Prostate gland (tissue), 2 donors: ENCODE measurements at regions not wholly inside any gene's neighbourhood (a gene's known extent, or its start where the extent isn't known, plus 50 kb on each side); places are given as distances from the start of the nearest gene placed in this dataset.

Experiments used
- DNase-seq: peaks from one replicate; pipeline ENCODE4 v3.0.0-alpha.2; 2019; ENCODE audit warnings: low spot score
- H3K27ac ChIP-seq, 2 donors: fragments of 200-600 bp; sonication (generic); 2 replicates each; pipeline ENCODE4 v1.5.1; 2017 to 2019
- H3K27me3 ChIP-seq: fragments of 200-600 bp; sonication (generic); replicated peaks from 2 replicates; pipeline ENCODE4 v1.5.1; 2019; ENCODE audit not compliant: insufficient read depth
- H3K36me3 ChIP-seq, 2 donors: fragments of 200-600 bp; sonication (generic); 1 replicate in 1 of 2; 2 replicates in 1 of 2; pipeline versions ENCODE4 v1.5.1 to v1.8.1; 2017 to 2019
- H3K4me1 ChIP-seq: fragments of 200-600 bp; sonication (generic); replicated peaks from 2 replicates; pipeline ENCODE4 v1.5.1; 2019
- H3K4me3 ChIP-seq, 2 donors: fragments of 200-600 bp; sonication (generic); 2 replicates each; pipeline ENCODE4 v1.5.1; 2017 to 2019
- H3K9me3 ChIP-seq: fragments of 200-600 bp; sonication (generic); 2 replicates; pipeline ENCODE4 v1.5.1; 2017
- POLR2A ChIP-seq: fragments of 450-650 bp; IDR thresholded peaks from one replicate; pipeline ENCODE4 v1.6.1; 2016; ENCODE audit warnings: antibody characterized with exemption, mild to moderate bottlenecking
- POLR2AphosphoS5 ChIP-seq: sonication (generic); formaldehyde crosslinking; IDR thresholded peaks from one replicate; pipeline ENCODE4 v1.6.1; 2017; ENCODE audit warnings: antibody characterized with exemption
- WGBS: methylation state at CpG from one replicate; pipeline ENCODE4 v1.1.5; 2018; 5-methylcytosine and 5-hydroxymethylcytosine counted together
- intact Hi-C: fragments of 100-400 bp; cut with DNase I; formaldehyde crosslinking; loops from one replicate; pipeline ENCODE4 v1.14.2; 2022
- TF ChIP-seq, protein P1 (sequence below), 4 experiments: fragments of 200-600 bp in 2 of 4; fragments of 450-650 bp in 2 of 4; sonication (generic) in 2 of 4; IDR thresholded peaks; 1 replicate in 3 of 4; 2 replicates in 1 of 4; pipeline ENCODE4 v1.5.1; 2016 to 2019; ENCODE audit warnings: antibody characterized with exemption in 4 of 4, mild to moderate bottlenecking in 2 of 4, moderate library complexity in 2 of 4

DNA sequence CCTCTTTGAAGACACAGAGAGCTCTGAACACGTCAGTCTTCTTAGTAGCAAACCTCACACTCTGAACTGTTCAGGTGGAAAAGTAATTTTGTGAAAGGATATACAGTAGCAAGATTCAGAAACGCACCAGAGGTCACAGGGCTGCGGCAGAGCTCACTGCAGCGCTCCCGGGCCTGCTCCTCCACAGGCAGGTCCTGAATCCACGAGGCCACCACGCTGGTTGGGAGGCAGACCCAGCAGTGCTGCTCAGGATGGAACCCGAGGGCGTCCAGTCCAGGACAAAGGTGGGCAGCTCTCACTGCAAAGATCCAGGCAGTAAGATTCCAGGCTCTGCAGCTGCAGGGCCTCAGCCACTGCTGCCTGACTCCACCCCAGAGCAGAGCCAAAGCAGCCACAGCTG is 576.2 kb upstream of the SALL3 start:
- TF ChIP-seq, protein P1, sequence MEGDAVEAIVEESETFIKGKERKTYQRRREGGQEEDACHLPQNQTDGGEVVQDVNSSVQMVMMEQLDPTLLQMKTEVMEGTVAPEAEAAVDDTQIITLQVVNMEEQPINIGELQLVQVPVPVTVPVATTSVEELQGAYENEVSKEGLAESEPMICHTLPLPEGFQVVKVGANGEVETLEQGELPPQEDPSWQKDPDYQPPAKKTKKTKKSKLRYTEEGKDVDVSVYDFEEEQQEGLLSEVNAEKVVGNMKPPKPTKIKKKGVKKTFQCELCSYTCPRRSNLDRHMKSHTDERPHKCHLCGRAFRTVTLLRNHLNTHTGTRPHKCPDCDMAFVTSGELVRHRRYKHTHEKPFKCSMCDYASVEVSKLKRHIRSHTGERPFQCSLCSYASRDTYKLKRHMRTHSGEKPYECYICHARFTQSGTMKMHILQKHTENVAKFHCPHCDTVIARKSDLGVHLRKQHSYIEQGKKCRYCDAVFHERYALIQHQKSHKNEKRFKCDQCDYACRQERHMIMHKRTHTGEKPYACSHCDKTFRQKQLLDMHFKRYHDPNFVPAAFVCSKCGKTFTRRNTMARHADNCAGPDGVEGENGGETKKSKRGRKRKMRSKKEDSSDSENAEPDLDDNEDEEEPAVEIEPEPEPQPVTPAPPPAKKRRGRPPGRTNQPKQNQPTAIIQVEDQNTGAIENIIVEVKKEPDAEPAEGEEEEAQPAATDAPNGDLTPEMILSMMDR (IDR thresholded peaks at IDR 0.05) = no peak
- TF ChIP-seq POLR2A = no peak
- TF ChIP-seq POLR2AphosphoS5 = no peak
- WGBS = 79% methylated on average over 9 of the region's 9 CpGs
- Histone ChIP-seq H3K36me3 (no peaks in the 10 kb centered on the region), H3K27ac (no peak overlapping the region), H3K27me3 (no peaks in the 10 kb centered on the region), H3K9me3 (no peaks in the 10 kb centered on the region), H3K4me3 (no peak overlapping the region), H3K4me1 (peaks cover 4% of the 10 kb centered on the region)
- intact Hi-C loops = no loop called here
- no peak for DNase-seq

DNA sequence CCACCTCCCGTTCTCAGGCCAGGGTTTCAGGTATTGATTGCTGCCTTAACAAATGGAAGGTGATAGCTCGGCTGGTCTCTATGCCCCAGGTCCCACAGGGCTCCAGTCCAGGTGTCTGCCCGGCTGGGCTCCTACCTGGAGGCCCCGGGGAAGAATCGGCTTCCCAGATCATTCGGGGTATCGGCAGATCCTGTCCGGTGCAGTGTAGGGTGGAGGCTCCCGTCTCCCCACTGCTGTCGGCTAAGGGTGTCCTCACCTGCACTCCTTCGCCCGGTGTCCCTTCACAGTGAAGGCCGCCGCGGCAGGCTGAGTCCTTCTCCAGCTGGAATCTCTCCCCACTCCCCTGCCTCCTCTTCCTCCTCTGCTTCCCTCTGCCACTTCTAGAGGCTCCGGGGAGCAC is 573.9 kb upstream of the SALL3 start:
- 91% methylated on average over 16 of the region's 16 CpGs for WGBS
- Histone ChIP-seq H3K9me3 (no peaks in the 10 kb centered on the region), H3K27me3 (no peaks in the 10 kb centered on the region), H3K4me3 (no peak overlapping the region), H3K36me3 (no peaks in the 10 kb centered on the region), H3K4me1 (peaks cover 4% of the 10 kb centered on the region), H3K27ac (no peak overlapping the region)
- TF ChIP-seq, protein P1 (IDR thresholded peaks at IDR 0.05) = no peak
- TF ChIP-seq POLR2A (no peak), POLR2AphosphoS5 (no peak)
- intact Hi-C loops = no loop called here
- DNase-seq = no peak

DNA sequence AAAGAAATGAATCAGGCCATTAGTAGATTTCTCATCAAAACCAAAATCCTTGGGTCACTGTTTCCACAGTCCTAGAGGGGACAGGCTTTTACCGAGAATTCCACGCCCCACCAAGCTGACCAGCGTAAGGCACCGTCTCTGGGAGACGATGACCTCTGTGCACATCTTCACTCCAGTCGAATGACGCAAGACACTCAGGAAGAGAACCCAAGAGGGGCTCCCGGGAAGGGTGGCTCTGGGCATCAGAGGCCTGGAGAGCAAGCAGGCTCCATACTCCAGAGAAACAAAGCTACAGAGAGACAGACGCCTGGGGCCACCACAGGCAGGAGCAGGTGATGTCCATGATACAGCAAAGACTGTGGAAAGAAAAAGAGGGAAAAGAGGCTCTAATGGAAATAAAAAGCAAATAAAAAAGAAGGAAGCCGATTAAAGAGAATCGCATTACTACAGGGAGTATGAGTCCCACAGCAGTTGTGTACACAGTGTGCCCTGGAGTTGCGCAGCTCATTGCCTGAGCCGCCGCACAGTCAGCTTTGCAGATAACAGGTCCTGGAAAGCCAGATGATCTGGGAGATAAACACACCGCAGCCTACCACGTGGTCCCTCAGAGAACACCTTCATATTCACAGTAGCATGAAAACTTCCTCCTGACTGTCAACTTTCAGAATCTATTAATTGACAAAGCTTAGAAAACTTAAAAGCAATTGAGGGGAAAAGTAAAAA is 572.7 kb upstream of the SALL3 start:
- Histone ChIP-seq H3K36me3 (no peaks in the 10 kb centered on the region), H3K4me1 (peaks cover 4% of the 10 kb centered on the region), H3K27me3 (no peaks in the 10 kb centered on the region), H3K4me3 (peak overlapping the region in 1 of 2 donors; percentile 2), H3K9me3 (no peaks in the 10 kb centered on the region), H3K27ac (peak overlapping the region; percentile 61 to 66)
- intact Hi-C loops = no loop called here
- TF ChIP-seq POLR2A = no peak
- TF ChIP-seq, protein P1 (IDR thresholded peaks at IDR 0.05) = no peak
- peak; percentile 59 for TF ChIP-seq POLR2AphosphoS5
- peak; percentile 87 for DNase-seq
- 47% methylated on average over 16 of the region's 16 CpGs for WGBS

DNA sequence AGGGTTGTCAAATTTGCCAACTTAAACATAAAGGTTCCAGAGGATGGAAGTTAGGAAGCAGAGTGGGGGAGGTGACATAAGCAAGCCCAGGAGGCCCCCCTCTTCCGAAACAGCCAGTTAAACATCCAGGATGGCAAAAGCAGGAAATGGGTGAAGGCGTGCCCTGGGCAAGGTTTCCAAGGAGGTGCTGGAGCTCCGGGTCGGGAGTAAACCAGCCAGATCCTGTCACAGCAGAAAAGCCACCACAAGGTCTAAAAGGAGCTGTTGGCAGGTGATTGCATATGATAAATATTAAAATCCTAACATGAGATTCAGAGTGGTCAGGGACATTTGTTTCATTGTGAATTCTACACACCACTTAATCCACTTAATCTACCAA is 572.2 kb upstream of the SALL3 start:
- peak; percentile 85 for DNase-seq
- intact Hi-C loops = no loop called here
- peak overlapping the region; percentile 61 to 66 for H3K27ac ChIP-seq

More for the DNA sequence above, 572.2 kb upstream of the SALL3 start:
- TF ChIP-seq, protein P1 (IDR thresholded peaks at IDR 0.05) = peak in 1 of 4 experiments; percentile 3
- TF ChIP-seq POLR2A (no peak), POLR2AphosphoS5 (peak; percentile 60)
- peak overlapping the region in 1 of 2 donors; percentile 2 for H3K4me3 ChIP-seq
- H3K4me1 ChIP-seq = peaks cover 4% of the 10 kb centered on the region
- no peaks in the 10 kb centered on the region for H3K36me3 ChIP-seq
- no peaks in the 10 kb centered on the region for H3K27me3 ChIP-seq
- H3K9me3 ChIP-seq = no peaks in the 10 kb centered on the region
- WGBS = 21% methylated on average over 4 of the region's 4 CpGs
